ENCODE measurements at regions not wholly inside any gene's neighbourhood (a gene's known extent, or its start where the extent isn't known, plus 50 kb on each side); places are given as distances from the start of the nearest gene placed in this dataset.

- Histone ChIP-seq H3K4me3 (ENCODE audit: low read depth, low read length) (no peak overlapping the region), H3K36me3 (ENCODE audit: control insufficient read depth, insufficient read depth, low read length) (no peaks in the 10 kb centered on the region), H3K27me3 (ENCODE audit: control insufficient read depth, insufficient read depth, low read length) (no peaks in the 10 kb centered on the region)
- no peak for TF ChIP-seq CTCF (IDR thresholded peaks at IDR 0.05; ENCODE audit: insufficient read depth, low read depth, low read length)
- ChIA-PET POLR2A (no interaction called here), CTCF (no interaction called here)
- no peak for DNase-seq (ENCODE audit: low read depth)
These were observed 868.9 kb upstream of the SLC10A2 start for GRCh38 chr13:103935117-103935516.

- no peak overlapping the region for H3K4me3 ChIP-seq (ENCODE audit: low read depth, low read length)
- no peaks in the 10 kb centered on the region for H3K27me3 ChIP-seq (ENCODE audit: control insufficient read depth, insufficient read depth, low read length)
These were observed 865.7 kb upstream of the SLC10A2 start for GRCh38 chr13:103931885-103932284.

GRCh38 chr13:103931331-103931845, 865.2 kb upstream of the SLC10A2 start:
- ChIA-PET CTCF (no interaction called here), POLR2A (no interaction called here)
- no peak for TF ChIP-seq CTCF (IDR thresholded peaks at IDR 0.05; ENCODE audit: insufficient read depth, low read depth, low read length)
- no peaks in the 10 kb centered on the region for H3K36me3 ChIP-seq (ENCODE audit: control insufficient read depth, insufficient read depth, low read length)
- DNase-seq (ENCODE audit: low read depth) = no peak
- no peak overlapping the region for H3K4me3 ChIP-seq (ENCODE audit: low read depth, low read length)
- H3K27me3 ChIP-seq (ENCODE audit: control insufficient read depth, insufficient read depth, low read length) = no peaks in the 10 kb centered on the region

More at GRCh38 chr13:103931885-103932284, 865.7 kb upstream of the SLC10A2 start:
- no peaks in the 10 kb centered on the region for H3K36me3 ChIP-seq (ENCODE audit: control insufficient read depth, insufficient read depth, low read length)
- POLR2A ChIA-PET = no interaction called here
- no peak for TF ChIP-seq CTCF (IDR thresholded peaks at IDR 0.05; ENCODE audit: insufficient read depth, low read depth, low read length)
- DNase-seq (ENCODE audit: low read depth) = no peak
- CTCF ChIA-PET = no interaction called here

GRCh38 chr13:103926118-103926517, 859.9 kb upstream of the SLC10A2 start:
- Histone ChIP-seq H3K27me3 (ENCODE audit: control insufficient read depth, insufficient read depth, low read length) (no peaks in the 10 kb centered on the region), H3K36me3 (ENCODE audit: control insufficient read depth, insufficient read depth, low read length) (no peaks in the 10 kb centered on the region), H3K4me3 (ENCODE audit: low read depth, low read length) (no peak overlapping the region)
- CTCF ChIA-PET = no interaction called here
- no peak for DNase-seq (ENCODE audit: low read depth)
- POLR2A ChIA-PET = no interaction called here
- no peak for TF ChIP-seq CTCF (IDR thresholded peaks at IDR 0.05; ENCODE audit: insufficient read depth, low read depth, low read length)

GRCh38 chr13:103908911-103909310, 842.7 kb upstream of the SLC10A2 start:
- no peak for TF ChIP-seq CTCF (IDR thresholded peaks at IDR 0.05; ENCODE audit: insufficient read depth, low read depth, low read length)
- Histone ChIP-seq H3K36me3 (ENCODE audit: control insufficient read depth, insufficient read depth, low read length) (no peaks in the 10 kb centered on the region), H3K27me3 (ENCODE audit: control insufficient read depth, insufficient read depth, low read length) (no peaks in the 10 kb centered on the region), H3K4me3 (ENCODE audit: low read depth, low read length) (no peak overlapping the region)
- ChIA-PET POLR2A (no interaction called here), CTCF (no interaction called here)
- DNase-seq (ENCODE audit: low read depth) = no peak

Measured in BJ (cell line).